ENCODE measurements at regions not wholly inside any gene's neighbourhood (a gene's known extent, or its start where the extent isn't known, plus 50 kb on each side); places are given as distances from the start of the nearest gene placed in this dataset.

- TF ChIP-seq POLR2A (IDR thresholded peaks at IDR 0.05) (no peak), CTCF (IDR thresholded peaks at IDR 0.05) (no peak)
Measured at GRCh38 chr12:28967426-28967825, 181.7 kb upstream of the FAR2 start.

All from esophagus squamous epithelium (tissue), 4 donors.